DND-41 (cell line): ENCODE measurements at regions not wholly inside any gene's neighbourhood (a gene's known extent, or its start where the extent isn't known, plus 50 kb on each side); places are given as distances from the start of the nearest gene placed in this dataset.

Source experiments
- ATAC-seq: fragments of 200-7000 bp; cut with Tn5 transposase; 3 replicates; pipeline ENCODE4 v1.9.1; 2021; ENCODE audit warnings: low read depth; ENCODE audit not compliant: insufficient read depth
- DNase-seq: peaks from one replicate; pipeline ENCODE4 v3.0.0-alpha.2; 2020
- H2AFZ ChIP-seq: 2 replicates; pipeline ENCODE4 v1.6.0; 2012; ENCODE audit warnings: low read depth, low read length
- H3K27ac ChIP-seq: 2 replicates; pipeline ENCODE4 v1.5.1; 2012; ENCODE audit warnings: low read length, inconsistent platforms
- H3K27me3 ChIP-seq: fragments of 200-600 bp; sonication (generic); 2 replicates; pipeline ENCODE4 v1.6.0; 2012; ENCODE audit warnings: low read length, mild to moderate bottlenecking, inconsistent platforms; ENCODE audit not compliant: insufficient read depth, poor library complexity
- H3K36me3 ChIP-seq: 2 replicates; pipeline ENCODE4 v1.5.1; 2012; ENCODE audit warnings: low read length, inconsistent platforms; ENCODE audit not compliant: insufficient read depth
- H3K4me1 ChIP-seq: 2 replicates; pipeline ENCODE4 v1.5.1; 2012; ENCODE audit warnings: mild to moderate bottlenecking, low read length; ENCODE audit not compliant: insufficient read depth
- H3K4me2 ChIP-seq: 2 replicates; pipeline ENCODE4 v1.6.0; 2012; ENCODE audit warnings: mild to moderate bottlenecking, moderate library complexity, low read length, inconsistent platforms; ENCODE audit not compliant: insufficient read depth
- H3K4me3 ChIP-seq, 2 experiments: fragments of 200-600 bp in 1 of 2; shearing (Covaris generic) in 1 of 2; 2 replicates each; pipeline ENCODE4 v1.5.1; 2012 to 2016; ENCODE audit warnings: inconsistent platforms in 2 of 2, low read length in 2 of 2, mild to moderate bottlenecking in 2 of 2, low read depth in 1 of 2, moderate library complexity in 1 of 2
- H3K79me2 ChIP-seq: 2 replicates; pipeline ENCODE4 v1.6.0; 2012; ENCODE audit warnings: low read length, inconsistent platforms; ENCODE audit not compliant: insufficient read depth
- H3K9ac ChIP-seq: 2 replicates; pipeline ENCODE4 v1.6.0; 2012; ENCODE audit warnings: low read depth, mild to moderate bottlenecking, inconsistent platforms, low read length, moderate library complexity
- H3K9me3 ChIP-seq: 2 replicates; pipeline ENCODE4 v1.5.1; 2012; ENCODE audit warnings: low read length, moderate library complexity, mild to moderate bottlenecking, inconsistent platforms; ENCODE audit not compliant: insufficient read depth, severe bottlenecking
- H4K20me1 ChIP-seq: 2 replicates; pipeline ENCODE4 v1.6.0; 2012; ENCODE audit warnings: low read length; ENCODE audit not compliant: insufficient read depth
- EZH2 ChIP-seq: IDR thresholded peaks from 3 replicates; pipeline ENCODE4 v1.6.1; 2012; ENCODE audit warnings: borderline replicate concordance, low read depth, mild to moderate bottlenecking, moderate library complexity, low read length, inconsistent platforms; ENCODE audit not compliant: severe bottlenecking
- TF ChIP-seq, protein P1 (sequence below): IDR thresholded peaks from 2 replicates; pipeline ENCODE4 v1.5.1; 2012; ENCODE audit warnings: borderline replicate concordance, low read length, moderate library complexity, mild to moderate bottlenecking; ENCODE audit not compliant: poor library complexity, severe bottlenecking; ENCODE audit errors: extremely low read depth

DNA sequence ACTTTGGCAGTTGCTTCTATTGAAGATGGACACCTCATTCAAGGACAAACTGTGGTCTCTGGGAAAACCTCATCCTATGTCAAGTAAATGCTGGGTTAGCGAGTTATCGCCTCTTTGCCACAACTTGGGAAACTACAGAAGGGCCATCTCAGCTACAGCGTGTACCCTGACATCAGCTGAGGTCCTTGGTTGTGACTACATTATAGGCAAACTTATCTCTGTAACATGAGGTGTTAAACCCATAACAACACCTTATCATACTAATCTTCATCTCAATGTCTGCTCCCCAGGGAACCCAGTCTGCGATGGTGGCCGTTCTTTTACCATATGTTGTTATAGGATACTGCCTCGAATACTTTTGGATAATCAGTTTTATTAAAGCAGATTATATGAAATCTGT is 1862.7 kb downstream of the STIM2 start:
- no peaks in the 10 kb centered on the region for H3K9me3 ChIP-seq
- ATAC-seq (no peak), DNase-seq (no peak)
- H3K27me3 ChIP-seq: no peaks in the 10 kb centered on the region
- H3K79me2 ChIP-seq: no peaks in the 10 kb centered on the region
- TF ChIP-seq, protein P1, sequence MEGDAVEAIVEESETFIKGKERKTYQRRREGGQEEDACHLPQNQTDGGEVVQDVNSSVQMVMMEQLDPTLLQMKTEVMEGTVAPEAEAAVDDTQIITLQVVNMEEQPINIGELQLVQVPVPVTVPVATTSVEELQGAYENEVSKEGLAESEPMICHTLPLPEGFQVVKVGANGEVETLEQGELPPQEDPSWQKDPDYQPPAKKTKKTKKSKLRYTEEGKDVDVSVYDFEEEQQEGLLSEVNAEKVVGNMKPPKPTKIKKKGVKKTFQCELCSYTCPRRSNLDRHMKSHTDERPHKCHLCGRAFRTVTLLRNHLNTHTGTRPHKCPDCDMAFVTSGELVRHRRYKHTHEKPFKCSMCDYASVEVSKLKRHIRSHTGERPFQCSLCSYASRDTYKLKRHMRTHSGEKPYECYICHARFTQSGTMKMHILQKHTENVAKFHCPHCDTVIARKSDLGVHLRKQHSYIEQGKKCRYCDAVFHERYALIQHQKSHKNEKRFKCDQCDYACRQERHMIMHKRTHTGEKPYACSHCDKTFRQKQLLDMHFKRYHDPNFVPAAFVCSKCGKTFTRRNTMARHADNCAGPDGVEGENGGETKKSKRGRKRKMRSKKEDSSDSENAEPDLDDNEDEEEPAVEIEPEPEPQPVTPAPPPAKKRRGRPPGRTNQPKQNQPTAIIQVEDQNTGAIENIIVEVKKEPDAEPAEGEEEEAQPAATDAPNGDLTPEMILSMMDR: no peak
- TF ChIP-seq EZH2: no peak
- H3K4me1 ChIP-seq: no peaks in the 10 kb centered on the region
- no peaks in the 10 kb centered on the region for H4K20me1 ChIP-seq
- no peaks in the 10 kb centered on the region for H3K36me3 ChIP-seq
- H3K9ac ChIP-seq: no peak overlapping the region
- H3K27ac ChIP-seq: no peak overlapping the region
- H3K4me3 ChIP-seq: no peak overlapping the region
- H2AFZ ChIP-seq: no peak overlapping the region
- H3K4me2 ChIP-seq: no peak overlapping the region

DNA sequence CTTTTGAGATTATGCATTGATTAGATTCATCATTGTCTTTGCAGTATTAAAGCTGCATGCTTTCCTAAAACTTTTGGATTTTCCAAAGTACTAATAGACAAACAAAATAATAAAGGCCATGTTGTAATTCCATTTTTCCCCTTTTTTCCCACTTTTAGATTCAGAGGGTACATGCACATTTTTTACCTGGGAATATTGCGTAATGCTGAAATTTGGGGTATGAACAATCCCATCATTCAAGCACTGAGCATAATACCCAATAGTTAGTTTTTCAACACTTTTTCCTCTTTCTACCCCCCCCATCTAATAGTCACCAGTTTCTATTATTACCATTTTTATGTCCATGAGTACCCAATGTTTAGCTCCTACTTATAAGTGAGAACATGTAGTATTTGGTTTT is 1863.6 kb downstream of the STIM2 start:
- Histone ChIP-seq H3K9ac (no peak overlapping the region), H3K27ac (no peak overlapping the region), H4K20me1 (no peaks in the 10 kb centered on the region), H3K4me1 (no peaks in the 10 kb centered on the region), H3K36me3 (no peaks in the 10 kb centered on the region), H3K9me3 (no peaks in the 10 kb centered on the region), H3K79me2 (no peaks in the 10 kb centered on the region), H2AFZ (no peak overlapping the region), H3K27me3 (no peaks in the 10 kb centered on the region), H3K4me3 (no peak overlapping the region), H3K4me2 (no peak overlapping the region)
- ATAC-seq (no peak), DNase-seq (no peak)
- TF ChIP-seq, protein P1: no peak
- no peak for TF ChIP-seq EZH2

- Histone ChIP-seq H3K4me1 (no peaks in the 10 kb centered on the region), H3K4me3 (no peak overlapping the region), H4K20me1 (no peaks in the 10 kb centered on the region), H3K4me2 (no peak overlapping the region), H2AFZ (no peak overlapping the region), H3K9ac (no peak overlapping the region), H3K27ac (no peak overlapping the region), H3K9me3 (peaks cover 5% of the 10 kb centered on the region), H3K79me2 (no peaks in the 10 kb centered on the region), H3K27me3 (no peaks in the 10 kb centered on the region), H3K36me3 (no peaks in the 10 kb centered on the region)
- DNase-seq (no peak), ATAC-seq (no peak)
- TF ChIP-seq, protein P1: no peak
- TF ChIP-seq EZH2: no peak
Measured at GRCh38 chr4:28730304-28730703, 1869.7 kb downstream of the STIM2 start.

GRCh38 chr4:28744066-28744465 is 1883.4 kb downstream of the STIM2 start:
- H2AFZ ChIP-seq: no peak overlapping the region
- H3K4me1 ChIP-seq: no peaks in the 10 kb centered on the region
- no peak overlapping the region for H3K4me2 ChIP-seq
- H3K27ac ChIP-seq: no peak overlapping the region
- H3K9ac ChIP-seq: no peak overlapping the region
- H3K27me3 ChIP-seq: no peaks in the 10 kb centered on the region
- H3K4me3 ChIP-seq: no peak overlapping the region
- no peak for ATAC-seq
- no peaks in the 10 kb centered on the region for H3K36me3 ChIP-seq
- no peaks in the 10 kb centered on the region for H4K20me1 ChIP-seq
- no peak for DNase-seq
- H3K79me2 ChIP-seq: no peaks in the 10 kb centered on the region
- H3K9me3 ChIP-seq: no peaks in the 10 kb centered on the region
- TF ChIP-seq, protein P1: no peak
- TF ChIP-seq EZH2: no peak
